ENCODE measurements at regions not wholly inside any gene's neighbourhood (a gene's known extent, or its start where the extent isn't known, plus 50 kb on each side); places are given as distances from the start of the nearest gene placed in this dataset.
"Not testable (repeated sequence)": the region's sequence is repeated elsewhere in the genome, so short reads cannot be mapped to it uniquely, and the experiment has no call there.

DNA sequence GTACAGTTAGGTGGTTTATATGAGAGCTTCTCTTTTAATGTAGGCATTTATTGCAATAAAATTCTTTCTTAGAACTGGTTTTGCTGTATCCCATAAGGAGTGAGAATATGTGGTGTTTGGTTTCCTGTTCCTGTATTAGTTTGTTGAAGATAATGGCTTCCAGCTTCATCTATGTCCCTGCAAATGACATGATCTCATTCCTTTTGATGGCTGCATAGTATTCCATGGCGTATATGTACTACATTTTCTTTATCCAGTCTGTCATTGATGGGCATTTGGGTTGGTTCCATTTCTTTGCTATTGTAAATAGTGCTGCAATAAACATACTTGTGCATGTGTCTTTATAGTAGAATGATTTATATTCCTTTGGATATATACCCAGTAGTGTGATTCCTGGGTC, 106.7 kb upstream of the IRS4 start:
- TF ChIP-seq, protein P1, sequence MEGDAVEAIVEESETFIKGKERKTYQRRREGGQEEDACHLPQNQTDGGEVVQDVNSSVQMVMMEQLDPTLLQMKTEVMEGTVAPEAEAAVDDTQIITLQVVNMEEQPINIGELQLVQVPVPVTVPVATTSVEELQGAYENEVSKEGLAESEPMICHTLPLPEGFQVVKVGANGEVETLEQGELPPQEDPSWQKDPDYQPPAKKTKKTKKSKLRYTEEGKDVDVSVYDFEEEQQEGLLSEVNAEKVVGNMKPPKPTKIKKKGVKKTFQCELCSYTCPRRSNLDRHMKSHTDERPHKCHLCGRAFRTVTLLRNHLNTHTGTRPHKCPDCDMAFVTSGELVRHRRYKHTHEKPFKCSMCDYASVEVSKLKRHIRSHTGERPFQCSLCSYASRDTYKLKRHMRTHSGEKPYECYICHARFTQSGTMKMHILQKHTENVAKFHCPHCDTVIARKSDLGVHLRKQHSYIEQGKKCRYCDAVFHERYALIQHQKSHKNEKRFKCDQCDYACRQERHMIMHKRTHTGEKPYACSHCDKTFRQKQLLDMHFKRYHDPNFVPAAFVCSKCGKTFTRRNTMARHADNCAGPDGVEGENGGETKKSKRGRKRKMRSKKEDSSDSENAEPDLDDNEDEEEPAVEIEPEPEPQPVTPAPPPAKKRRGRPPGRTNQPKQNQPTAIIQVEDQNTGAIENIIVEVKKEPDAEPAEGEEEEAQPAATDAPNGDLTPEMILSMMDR (conservative IDR thresholded peaks at IDR 0.05; ENCODE audit: low read depth, low read length) = not testable (repeated sequence)
- TF ChIP-seq EZH2 (IDR thresholded peaks at IDR 0.05; ENCODE audit: low read length, unreplicated experiment); EZH2phosphoT487 (IDR thresholded peaks at IDR 0.05; ENCODE audit: borderline replicate concordance, low read length): not testable (repeated sequence)
